Epithelial cell of proximal tubule (primary cell): ENCODE measurements at regions not wholly inside any gene's neighbourhood (a gene's known extent, or its start where the extent isn't known, plus 50 kb on each side); places are given as distances from the start of the nearest gene placed in this dataset.

ENCODE experiments used
- DNase-seq: peaks from one replicate; pipeline ENCODE4 v3.0.0-alpha.2; 2011; ENCODE audit warnings: low read depth
- H3K4me3 ChIP-seq: 2 replicates; pipeline ENCODE4 v1.5.1; 2011; ENCODE audit warnings: low read depth, mild to moderate bottlenecking, low read length
- CTCF ChIP-seq: conservative IDR thresholded peaks from 2 replicates; pipeline ENCODE4 v1.5.1; 2012; ENCODE audit warnings: low read depth, mild to moderate bottlenecking, low read length

- no peak for DNase-seq
- no peak overlapping the region for H3K4me3 ChIP-seq
- TF ChIP-seq CTCF: no peak
These were observed 76.2 kb upstream of the TP53I11 start for GRCh38 chr11:45026835-45027234.

- no peak for DNase-seq
- no peak for TF ChIP-seq CTCF
- H3K4me3 ChIP-seq: no peak overlapping the region
These were observed 76.6 kb upstream of the TP53I11 start for GRCh38 chr11:45027312-45027711.

DNA sequence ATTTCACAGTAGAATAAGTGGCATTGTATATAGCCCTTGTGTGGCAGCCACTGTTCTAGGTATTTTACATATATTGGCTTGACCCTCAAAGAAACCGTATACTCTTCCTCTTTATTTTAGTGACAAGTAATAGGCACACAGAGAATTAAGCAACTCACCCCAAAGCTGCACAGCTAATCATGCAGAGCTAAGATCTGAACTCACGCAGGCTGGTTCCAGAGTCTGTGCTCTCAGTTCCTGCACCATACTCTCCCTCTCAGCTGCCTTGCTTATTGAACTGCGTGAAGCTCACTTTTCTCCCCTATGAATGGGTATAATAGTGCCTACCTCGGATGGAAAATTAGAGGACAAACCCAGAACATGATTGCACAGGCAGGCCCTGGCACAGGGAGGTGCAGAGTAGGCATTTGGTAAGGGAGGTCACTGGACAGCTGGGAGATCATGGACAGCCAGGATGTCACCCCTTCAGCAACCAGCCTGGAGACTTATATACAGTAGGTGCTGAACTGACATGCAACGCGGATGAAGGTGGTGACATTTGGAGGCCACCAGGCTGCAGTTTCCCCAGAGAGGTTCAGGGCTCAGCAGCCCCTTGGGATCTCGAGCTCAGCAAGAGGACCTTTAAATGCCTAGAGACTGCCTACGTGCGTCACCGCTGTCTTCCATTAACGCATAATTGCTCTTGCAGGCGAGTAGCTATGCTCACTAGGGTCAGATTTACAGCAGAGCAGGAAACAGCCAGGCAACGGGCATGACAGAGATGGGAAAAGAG is 78.4 kb upstream of the TP53I11 start:
- DNase-seq: no peak
- H3K4me3 ChIP-seq: no peak overlapping the region
- TF ChIP-seq CTCF: no peak

DNA sequence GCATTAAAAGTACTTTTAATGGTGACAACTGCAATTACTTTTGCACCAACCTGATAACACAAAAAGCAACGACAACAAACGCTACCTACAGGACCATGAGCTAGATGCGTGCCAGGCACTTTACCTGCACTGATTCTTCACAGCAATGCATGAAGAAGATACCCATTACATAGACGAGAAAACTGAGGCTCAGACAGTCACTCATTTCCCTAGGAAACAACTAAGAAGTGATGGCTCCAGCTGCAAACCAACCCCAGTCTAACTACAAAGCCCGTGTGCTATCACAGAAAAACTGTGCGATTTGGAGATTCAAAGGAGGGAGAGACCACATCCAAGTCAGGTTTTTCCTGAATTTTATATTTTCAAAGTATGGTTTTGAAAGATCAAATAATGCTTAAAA is 80.1 kb upstream of the TP53I11 start:
- no peak for DNase-seq
- no peak for TF ChIP-seq CTCF
- H3K4me3 ChIP-seq: no peak overlapping the region

- H3K4me3 ChIP-seq: no peak overlapping the region
- no peak for TF ChIP-seq CTCF
- no peak for DNase-seq
These were observed 81.3 kb upstream of the TP53I11 start for GRCh38 chr11:45031912-45032519.

GRCh38 chr11:45035413-45035812 is 84.7 kb upstream of the TP53I11 start:
- DNase-seq: no peak
- no peak overlapping the region for H3K4me3 ChIP-seq
- no peak for TF ChIP-seq CTCF

DNA sequence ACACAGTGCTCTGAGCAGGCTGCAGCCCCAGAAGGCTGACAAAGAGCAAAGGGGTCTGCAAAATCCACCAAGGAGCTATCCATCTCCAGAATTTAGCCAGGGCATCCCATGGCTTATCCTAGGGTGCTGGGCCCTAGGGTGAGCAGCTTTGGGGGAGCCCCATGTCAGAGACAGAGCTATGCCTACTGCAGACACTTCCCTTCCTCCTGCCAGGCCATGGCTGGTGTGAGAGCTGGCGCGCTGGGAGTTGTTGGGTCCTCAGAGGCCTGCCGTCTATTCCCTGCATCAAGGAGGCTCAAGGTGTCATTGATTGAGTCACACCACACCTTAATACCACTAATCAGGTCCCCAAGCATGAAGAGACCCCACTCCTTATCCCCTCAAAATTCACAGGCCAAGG is 85.3 kb upstream of the TP53I11 start:
- TF ChIP-seq CTCF: no peak
- no peak overlapping the region for H3K4me3 ChIP-seq
- DNase-seq: no peak
